ENCODE measurements at regions not wholly inside any gene's neighbourhood (a gene's known extent, or its start where the extent isn't known, plus 50 kb on each side); places are given as distances from the start of the nearest gene placed in this dataset.

DNA sequence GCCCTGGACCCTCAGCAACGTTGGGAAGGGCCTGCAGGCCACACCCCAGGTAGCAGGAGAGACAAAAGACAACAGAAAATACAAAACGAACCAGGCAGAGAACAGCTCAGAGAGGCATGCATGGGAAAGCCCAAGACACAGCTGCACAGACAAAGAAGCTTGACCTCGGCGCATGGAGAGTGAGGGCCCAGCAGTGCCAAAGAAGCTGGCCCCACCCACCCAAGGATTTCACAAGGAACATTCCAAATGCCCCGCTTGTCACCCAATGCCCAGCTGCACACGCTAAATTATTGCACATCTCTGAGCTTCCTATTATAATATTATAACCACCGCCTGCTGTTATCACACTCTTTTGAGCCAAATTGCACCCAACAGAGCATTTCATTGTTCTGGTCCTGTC, 147.7 kb upstream of the TBL1X start:
- TF ChIP-seq, protein P1, sequence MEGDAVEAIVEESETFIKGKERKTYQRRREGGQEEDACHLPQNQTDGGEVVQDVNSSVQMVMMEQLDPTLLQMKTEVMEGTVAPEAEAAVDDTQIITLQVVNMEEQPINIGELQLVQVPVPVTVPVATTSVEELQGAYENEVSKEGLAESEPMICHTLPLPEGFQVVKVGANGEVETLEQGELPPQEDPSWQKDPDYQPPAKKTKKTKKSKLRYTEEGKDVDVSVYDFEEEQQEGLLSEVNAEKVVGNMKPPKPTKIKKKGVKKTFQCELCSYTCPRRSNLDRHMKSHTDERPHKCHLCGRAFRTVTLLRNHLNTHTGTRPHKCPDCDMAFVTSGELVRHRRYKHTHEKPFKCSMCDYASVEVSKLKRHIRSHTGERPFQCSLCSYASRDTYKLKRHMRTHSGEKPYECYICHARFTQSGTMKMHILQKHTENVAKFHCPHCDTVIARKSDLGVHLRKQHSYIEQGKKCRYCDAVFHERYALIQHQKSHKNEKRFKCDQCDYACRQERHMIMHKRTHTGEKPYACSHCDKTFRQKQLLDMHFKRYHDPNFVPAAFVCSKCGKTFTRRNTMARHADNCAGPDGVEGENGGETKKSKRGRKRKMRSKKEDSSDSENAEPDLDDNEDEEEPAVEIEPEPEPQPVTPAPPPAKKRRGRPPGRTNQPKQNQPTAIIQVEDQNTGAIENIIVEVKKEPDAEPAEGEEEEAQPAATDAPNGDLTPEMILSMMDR (IDR thresholded peaks at IDR 0.05; ENCODE audit: insufficient read depth, low read length): no peak
- TF ChIP-seq, protein P2, sequence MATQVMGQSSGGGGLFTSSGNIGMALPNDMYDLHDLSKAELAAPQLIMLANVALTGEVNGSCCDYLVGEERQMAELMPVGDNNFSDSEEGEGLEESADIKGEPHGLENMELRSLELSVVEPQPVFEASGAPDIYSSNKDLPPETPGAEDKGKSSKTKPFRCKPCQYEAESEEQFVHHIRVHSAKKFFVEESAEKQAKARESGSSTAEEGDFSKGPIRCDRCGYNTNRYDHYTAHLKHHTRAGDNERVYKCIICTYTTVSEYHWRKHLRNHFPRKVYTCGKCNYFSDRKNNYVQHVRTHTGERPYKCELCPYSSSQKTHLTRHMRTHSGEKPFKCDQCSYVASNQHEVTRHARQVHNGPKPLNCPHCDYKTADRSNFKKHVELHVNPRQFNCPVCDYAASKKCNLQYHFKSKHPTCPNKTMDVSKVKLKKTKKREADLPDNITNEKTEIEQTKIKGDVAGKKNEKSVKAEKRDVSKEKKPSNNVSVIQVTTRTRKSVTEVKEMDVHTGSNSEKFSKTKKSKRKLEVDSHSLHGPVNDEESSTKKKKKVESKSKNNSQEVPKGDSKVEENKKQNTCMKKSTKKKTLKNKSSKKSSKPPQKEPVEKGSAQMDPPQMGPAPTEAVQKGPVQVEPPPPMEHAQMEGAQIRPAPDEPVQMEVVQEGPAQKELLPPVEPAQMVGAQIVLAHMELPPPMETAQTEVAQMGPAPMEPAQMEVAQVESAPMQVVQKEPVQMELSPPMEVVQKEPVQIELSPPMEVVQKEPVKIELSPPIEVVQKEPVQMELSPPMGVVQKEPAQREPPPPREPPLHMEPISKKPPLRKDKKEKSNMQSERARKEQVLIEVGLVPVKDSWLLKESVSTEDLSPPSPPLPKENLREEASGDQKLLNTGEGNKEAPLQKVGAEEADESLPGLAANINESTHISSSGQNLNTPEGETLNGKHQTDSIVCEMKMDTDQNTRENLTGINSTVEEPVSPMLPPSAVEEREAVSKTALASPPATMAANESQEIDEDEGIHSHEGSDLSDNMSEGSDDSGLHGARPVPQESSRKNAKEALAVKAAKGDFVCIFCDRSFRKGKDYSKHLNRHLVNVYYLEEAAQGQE (IDR thresholded peaks at IDR 0.05; ENCODE audit: insufficient replicate concordance, low read depth): no peak
